ENCODE measurements at regions not wholly inside any gene's neighbourhood (a gene's known extent, or its start where the extent isn't known, plus 50 kb on each side); places are given as distances from the start of the nearest gene placed in this dataset.

GRCh38 chr22:49546811-49547585, 280.7 kb downstream of the BRD1 start:
- H3K4me3 ChIP-seq = no peak overlapping the region
- no peak for TF ChIP-seq CTCF (IDR thresholded peaks at IDR 0.05)
- no peak for DNase-seq (ENCODE audit: low spot score)
- no peak overlapping the region for H3K27ac ChIP-seq

- TF ChIP-seq CTCF (IDR thresholded peaks at IDR 0.05) = no peak
- Histone ChIP-seq H3K4me3 (no peak overlapping the region), H3K27ac (no peak overlapping the region)
- no peak for DNase-seq (ENCODE audit: low spot score)
Measured at GRCh38 chr22:49545606-49546005, 282.1 kb downstream of the BRD1 start.

GRCh38 chr22:49544286-49544685, 283.4 kb downstream of the BRD1 start:
- no peak overlapping the region for H3K27ac ChIP-seq
- TF ChIP-seq CTCF (IDR thresholded peaks at IDR 0.05) = no peak
- H3K4me3 ChIP-seq = no peak overlapping the region
- DNase-seq (ENCODE audit: low spot score) = no peak

GRCh38 chr22:49543876-49544275, 283.8 kb downstream of the BRD1 start:
- H3K4me3 ChIP-seq = no peak overlapping the region
- no peak overlapping the region for H3K27ac ChIP-seq
- DNase-seq (ENCODE audit: low spot score) = no peak
- TF ChIP-seq CTCF (IDR thresholded peaks at IDR 0.05) = no peak

GRCh38 chr22:49541693-49542230, 285.9 kb downstream of the BRD1 start:
- H3K27ac ChIP-seq = no peak overlapping the region
- no peak overlapping the region for H3K4me3 ChIP-seq
- DNase-seq (ENCODE audit: low spot score) = no peak
- TF ChIP-seq CTCF (IDR thresholded peaks at IDR 0.05) = no peak

- no peak for DNase-seq (ENCODE audit: low spot score)
- no peak overlapping the region for H3K4me3 ChIP-seq
- TF ChIP-seq CTCF (IDR thresholded peaks at IDR 0.05) = no peak
Measured at GRCh38 chr22:49540913-49541692, 286.6 kb downstream of the BRD1 start.

More at GRCh38 chr22:49540913-49541692, 286.6 kb downstream of the BRD1 start:
- no peak overlapping the region for H3K27ac ChIP-seq
